CD4-positive, alpha-beta T cell treated with Interleukin-21 for 1 hour (primary cell): ENCODE measurements at regions not wholly inside any gene's neighbourhood (a gene's known extent, or its start where the extent isn't known, plus 50 kb on each side); places are given as distances from the start of the nearest gene placed in this dataset.
"Not testable (repeated sequence)": the region's sequence is repeated elsewhere in the genome, so short reads cannot be mapped to it uniquely, and the experiment has no call there.

Source experiments
- DNase-seq: peaks from one replicate; pipeline ENCODE4 v3.0.0-alpha.2; 2020

DNA sequence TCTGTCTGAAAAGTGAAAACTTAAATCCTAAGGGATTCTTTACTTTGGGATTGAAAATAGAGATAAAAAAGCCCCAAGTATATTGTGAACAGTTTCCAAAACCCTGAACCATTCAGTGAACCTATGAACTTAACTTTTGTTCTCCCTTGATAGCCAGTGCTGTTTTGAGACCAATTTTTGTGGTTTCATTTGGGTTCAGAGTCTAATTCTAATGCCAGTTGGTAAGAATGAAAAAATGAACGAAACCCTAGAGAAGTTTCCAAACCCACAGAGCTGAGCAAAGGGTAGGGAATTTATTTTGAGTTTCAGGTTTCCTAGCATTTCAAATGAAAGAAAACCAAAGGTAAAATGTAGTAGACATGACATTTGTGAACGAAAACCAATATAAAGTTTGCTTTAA, 1366.8 kb downstream of the EFNA5 start:
- no peak for DNase-seq

DNA sequence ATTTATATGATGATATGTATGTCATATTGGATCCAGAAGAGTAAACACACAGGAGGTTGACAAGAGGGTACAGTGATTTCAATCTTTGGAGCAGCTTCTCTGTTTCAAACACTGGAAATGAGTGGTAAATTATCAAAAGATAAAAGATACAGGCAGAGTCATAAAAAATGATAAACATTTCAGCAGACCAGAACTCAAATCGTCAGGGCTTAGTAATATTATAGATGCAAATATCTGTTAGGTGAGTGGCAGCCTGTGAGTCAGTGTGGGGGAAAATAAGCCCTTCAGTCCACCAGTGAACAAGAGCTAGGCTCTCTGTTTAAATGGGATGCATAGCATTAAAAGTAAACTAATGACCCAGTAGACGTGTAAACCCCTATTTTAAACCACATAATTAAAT, 1378.1 kb downstream of the EFNA5 start:
- no peak for DNase-seq

DNA sequence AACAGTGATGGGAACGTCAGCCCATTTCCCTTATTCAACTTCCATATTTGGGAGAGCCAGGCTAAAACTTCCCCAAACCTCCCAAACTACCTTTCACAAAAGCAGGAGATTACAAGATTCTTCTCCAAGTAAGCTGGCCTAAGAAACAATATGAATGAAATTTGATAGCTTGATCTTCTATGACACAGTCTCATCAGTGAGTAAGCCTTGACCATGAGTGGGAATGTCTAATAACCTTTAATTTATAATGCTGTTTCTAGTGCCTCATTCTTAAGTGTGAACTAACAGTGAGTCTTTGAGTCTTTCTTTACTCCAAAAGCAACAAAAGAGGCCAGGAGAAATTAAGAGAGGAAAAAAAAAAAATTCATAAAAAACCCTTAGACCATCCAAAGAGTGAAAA, 1379.9 kb downstream of the EFNA5 start:
- no peak for DNase-seq

DNA sequence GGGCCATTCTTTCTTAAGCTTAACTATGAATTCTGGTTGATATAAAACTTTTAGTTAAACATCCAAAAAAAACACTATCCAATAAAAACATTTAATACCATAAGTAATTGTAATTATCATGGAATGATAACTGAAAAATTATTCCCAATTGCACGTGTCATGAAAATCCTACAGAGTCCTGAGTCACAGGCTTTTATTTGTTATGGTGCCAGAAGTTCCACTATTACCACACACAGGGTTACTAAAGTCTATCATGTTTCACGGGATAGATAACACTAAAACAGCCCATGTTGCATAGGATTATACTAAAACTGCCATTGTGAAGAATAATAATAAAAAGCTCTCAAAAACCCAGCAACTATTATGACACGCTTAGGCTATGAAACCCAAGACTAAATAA, 1381.8 kb downstream of the EFNA5 start:
- DNase-seq, result no peak

DNA sequence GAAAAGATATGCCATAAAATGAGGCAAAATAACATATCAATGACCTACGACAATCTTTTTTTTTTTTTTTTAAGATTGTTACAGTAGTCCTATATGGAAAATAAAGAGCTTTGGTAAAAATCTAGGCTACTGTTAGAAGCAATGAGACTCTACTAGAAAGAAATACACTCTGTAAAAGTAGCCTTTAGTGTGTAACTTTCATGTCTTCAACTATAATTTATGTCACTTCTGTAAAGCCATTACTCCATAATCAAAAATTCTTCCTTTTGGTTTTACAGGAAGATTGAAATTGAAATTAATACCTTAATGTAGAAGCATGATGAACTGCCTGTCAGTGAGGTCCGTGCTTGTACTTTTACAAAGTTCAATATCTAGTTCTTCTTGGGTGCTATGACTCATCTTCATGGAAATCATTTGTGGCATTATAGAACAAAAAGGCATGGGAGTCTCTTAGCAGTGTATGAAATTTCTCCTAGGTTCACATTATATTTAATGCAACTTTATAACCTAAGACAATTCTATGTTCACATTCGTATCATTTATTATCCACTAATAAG, 1393.1 kb downstream of the EFNA5 start:
- DNase-seq, result no peak

DNA sequence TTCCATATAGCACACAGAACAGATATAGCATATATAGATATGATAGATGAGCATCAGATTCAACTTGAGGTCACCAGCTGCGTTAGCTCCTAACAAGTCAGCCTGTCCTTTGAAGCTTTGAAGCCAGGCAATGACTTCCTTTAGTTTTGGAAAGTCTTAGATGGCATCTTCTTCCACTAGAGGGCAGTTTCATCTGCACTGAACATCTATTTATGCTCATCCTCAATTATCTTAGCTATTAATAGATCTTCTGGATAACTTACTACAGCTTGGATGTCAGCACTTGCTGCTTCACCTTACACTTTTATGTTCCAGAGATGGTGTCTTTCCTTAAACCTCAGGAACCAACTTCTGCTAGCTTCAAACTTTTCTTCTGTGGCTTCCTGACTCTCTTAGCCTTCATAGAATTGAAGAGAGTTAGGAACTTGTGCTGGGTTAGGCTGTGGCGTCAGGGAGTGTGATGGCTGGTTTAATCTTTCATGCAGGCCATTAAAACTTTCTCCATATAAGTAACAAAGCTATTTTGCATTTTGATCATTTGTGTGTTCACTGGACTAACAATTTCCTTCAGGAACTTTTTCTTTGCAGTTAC, 1401.4 kb downstream of the EFNA5 start:
- no peak for DNase-seq

DNA sequence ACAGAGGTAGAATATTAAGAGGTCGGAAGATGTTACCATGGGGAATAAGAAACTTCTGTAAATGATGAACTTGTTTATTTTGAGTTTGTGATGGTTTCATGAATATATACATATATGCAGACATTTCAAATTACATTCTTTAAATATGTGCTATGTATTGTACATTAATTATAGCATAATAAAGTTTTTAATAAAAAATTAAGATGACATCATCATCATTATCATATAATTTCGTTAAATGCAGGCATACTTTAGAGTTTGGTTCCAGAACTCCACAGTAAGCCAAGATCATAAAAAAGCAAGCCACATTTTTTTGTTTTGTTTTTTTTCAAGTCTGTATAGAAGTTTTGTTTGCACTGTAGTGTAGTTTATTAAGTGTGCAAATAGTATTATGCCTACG, 1403.5 kb downstream of the EFNA5 start:
- DNase-seq, result no peak

DNA sequence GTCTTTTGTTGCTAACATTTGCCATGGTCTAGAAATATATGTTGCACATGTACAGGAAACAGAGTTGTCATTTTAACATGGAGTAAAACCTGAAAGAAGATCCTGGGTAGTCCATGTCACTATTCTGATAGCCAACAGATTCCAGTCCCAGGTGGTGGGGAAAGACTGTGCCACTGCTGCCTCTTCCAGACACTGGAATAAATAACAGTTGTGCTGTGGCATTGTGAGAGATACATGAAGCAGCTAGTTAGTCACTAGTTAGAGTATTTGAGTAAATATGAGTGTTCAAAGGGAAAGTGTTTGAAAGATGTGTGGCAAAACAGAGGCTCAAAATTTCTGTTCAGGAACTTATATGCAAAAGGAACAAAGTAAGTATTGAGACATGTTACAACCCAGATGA, 1408.3 kb downstream of the EFNA5 start:
- no peak for DNase-seq

- DNase-seq, result not testable (repeated sequence)
These were observed 1411.2 kb downstream of the EFNA5 start for GRCh38 chr5:106259431-106260090.

DNA sequence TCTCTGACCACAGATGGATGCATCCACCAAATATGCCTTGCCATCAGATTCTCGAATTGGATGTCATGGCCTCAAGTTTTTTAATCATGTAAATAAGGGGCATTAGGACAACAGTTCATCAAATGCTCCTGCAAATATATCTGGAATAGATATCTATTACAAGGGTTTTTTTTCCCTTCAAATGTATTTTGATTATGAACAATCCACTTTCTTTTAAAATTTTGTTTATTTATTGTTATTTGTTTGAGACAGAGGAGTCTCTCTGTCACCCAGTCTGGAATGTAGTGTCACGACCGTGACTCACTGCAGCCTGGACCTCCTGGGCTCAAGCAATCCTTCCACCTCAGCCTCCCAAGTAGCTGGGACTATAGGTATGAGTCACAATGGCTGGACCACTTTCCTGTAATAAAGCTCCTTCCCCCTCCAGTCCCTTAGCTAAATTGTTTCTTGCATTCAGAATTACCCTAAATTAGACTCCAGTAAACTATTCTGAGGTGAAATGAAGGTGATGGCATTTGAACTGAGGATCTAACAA, 1412.1 kb downstream of the EFNA5 start:
- DNase-seq, result no peak

DNA sequence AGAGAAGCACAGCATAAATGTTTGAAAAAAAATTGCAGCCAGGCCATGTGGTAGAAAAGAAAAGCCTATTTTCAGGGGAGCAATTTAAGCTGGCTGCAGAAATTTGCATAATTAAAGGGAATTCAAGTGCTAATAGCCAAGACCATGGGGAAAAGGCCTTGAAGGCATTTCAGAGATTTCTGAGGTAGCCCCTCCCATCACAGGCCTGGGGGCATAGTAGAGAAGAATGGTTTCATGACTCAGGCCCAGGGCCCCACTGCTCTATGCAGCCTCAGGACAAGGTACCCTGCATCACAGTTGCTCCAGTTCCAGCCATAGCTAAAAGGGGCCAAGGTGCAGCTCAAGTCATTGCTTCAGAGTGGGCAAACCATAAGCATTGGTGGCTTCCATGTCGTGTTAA, 1416.0 kb downstream of the EFNA5 start:
- no peak for DNase-seq

DNA sequence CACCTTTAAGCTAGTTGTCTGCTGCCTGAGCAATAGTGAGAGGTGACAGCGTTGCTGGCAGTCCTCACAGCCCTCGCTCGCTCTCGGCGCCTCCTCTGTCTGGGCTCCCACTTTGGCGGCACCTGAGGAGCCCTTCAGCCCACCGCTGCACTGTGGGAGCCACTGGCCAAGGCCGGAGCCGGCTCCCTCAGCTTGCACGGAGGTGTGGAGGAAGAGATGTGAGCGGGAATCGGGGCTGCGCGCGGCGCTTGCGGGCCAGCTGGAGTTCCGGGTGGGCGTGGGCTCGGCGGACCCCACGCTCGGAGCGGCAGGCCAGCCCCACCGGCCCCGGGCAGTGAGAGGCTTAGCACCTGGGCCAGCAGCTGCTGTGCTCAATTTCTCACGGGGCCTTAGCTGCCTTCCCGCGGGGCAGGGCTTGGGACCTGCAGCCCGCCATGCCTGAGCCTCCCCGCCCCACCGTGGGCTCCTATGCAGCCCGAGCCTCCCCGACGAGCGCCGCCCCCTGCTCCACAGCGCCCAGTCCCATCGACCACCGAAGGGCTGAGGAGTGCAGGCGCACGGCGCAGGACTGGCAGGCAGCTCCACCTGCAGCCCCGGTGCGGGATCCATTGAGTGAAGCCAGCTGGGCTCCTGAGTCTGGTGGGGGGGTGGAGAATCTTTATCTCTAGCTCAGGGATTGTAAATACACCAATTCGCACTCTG, 1424.5 kb downstream of the EFNA5 start:
- DNase-seq, result not testable (repeated sequence)

DNA sequence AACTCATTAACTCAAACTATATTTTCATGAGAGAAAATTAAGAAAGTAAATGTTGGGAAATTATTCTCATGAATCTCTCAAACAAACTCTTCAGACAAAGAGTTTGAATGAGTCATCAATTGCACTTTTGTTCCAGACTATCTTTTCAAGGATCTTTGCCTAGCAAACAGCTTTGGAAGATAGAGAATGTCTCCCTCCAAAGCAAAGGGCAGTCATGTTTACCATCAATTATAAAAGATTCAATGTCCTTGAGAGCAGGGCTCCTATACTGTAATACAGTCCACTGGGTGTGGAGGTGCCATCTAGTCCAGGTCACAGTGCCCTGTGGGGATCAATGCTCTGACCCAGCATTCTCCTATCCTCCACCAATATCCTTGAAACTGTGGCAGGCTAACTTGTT, 1429.3 kb downstream of the EFNA5 start:
- no peak for DNase-seq

DNA sequence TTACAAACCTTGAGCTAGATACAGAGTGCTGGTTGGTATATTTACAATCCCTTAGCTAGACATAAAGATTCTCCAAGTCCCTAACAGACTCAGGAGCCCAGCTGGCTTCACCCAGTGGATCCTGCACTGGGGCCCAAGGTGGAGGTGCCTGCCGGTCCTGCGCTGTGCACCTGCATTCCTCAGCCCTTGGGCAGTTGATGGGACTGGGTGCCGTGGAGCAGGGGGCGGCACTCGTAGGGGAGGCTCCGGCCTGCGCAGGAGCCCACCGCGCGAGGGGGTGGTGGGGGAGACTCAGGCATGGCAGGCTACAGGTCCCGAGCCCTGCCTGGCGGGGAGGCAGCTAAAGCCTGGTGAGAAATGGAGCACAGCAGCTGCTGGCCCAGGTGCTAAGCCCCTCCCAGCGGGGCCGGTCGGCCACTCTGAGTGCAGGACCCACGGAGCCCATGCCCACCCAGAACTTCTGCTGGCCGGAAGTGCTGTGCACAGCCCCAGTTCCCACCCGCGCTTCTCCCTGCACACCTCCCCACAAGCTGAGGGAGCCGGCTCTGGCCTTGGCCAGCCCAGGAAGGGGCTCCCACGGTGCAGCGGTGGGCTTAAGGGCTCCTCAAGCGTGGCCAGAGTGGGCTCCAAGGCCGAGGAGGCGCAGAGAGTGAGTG, 1464.7 kb downstream of the EFNA5 start:
- no peak for DNase-seq

GRCh38 chr5:106202035-106202434, 1468.7 kb downstream of the EFNA5 start:
- DNase-seq, result no peak

DNA sequence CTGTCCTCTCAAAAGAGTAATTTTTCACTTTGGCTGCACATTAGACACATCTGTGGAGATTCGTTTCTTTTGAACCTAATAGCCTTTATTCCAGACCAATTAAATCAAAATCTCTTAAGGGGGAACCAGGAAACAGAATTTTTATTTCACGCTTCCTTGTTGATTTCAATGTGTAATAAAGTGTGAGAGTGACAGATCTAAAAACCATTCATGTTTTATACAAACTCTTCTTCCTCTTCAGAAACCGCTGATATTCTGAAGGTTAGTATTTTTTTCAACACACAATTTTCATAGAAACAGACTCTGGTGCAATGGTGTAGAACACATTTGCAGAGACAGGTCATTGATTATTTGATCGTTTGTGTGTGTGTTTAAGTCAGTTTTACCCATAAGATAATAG, 1469.8 kb downstream of the EFNA5 start:
- no peak for DNase-seq

- no peak for DNase-seq
These were observed 1474.9 kb downstream of the EFNA5 start for GRCh38 chr5:106195679-106196474.

- DNase-seq, result no peak
These were observed 1481.5 kb downstream of the EFNA5 start for GRCh38 chr5:106189121-106189809.

GRCh38 chr5:106185661-106186081, 1485.1 kb downstream of the EFNA5 start:
- no peak for DNase-seq

DNA sequence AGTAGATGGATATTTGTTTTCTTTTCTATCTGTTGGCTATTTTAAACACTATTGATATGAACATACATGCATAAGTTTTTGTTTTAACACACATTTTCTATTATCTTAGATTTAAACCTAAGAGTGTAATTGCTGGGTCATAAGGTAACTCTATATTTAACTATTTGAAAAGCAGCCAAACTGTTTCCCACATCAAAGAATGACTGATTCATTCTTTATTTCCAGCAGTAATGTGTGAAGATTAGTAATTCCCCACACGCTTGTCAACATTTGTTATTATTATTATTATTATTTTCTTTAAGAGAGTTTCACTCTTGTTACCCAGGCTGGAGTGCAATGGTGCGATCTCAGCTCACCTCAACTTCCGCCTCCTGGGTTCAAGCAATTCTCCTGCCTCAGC, 1495.8 kb downstream of the EFNA5 start:
- no peak for DNase-seq

DNA sequence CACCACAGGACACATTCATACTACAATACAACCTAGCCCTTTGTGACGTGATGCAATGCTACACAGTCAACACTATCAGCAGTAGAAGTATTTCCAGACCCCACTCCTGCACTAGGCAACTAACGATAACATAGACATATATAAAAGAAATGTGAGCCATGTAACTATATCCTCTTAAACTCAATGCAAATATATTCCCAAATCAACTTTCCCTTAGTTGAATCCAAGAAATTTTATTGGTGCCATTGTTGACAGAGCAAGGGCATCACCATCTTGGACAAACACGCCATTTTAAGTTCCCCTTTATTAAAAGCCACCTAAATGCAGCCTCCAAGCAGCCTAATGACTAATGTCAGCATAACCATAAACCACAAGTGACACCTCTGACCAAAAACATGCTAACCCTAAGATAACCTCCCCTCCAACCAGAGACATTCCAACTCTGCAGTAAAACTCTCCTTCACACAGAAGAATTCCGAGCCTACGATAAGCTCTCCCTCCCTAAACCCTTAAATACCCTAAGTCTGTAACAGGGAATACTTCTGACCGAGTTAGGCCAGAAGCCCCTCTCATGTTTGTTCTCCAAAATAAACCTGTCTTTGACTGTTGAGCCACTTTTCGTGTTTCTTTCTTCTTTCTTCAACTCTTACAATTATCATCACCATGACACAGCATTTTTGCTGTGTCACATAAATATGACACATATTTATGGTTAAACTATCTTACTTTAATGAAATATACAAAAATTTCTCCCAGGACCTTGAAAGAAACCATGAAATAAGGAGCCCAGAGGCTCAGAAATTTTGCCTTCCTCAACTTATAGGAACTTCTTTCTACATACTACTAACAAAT, 1497.8 kb downstream of the EFNA5 start:
- DNase-seq, result no peak
